ENCODE measurements at regions not wholly inside any gene's neighbourhood (a gene's known extent, or its start where the extent isn't known, plus 50 kb on each side); places are given as distances from the start of the nearest gene placed in this dataset.

GRCh38 chr2:120896901-120897300 lies 161.2 kb downstream of the GLI2 start:
- no peak for ATAC-seq
- no peak overlapping the region for H3K27ac ChIP-seq (ENCODE audit: low read depth, low read length)
- H3K4me3 ChIP-seq (replicated peaks in 1 of 2; ENCODE audit: low read depth in 1 of 2, low read length in 2 of 2) = no peak overlapping the region
- no peaks in the 10 kb centered on the region for H3K36me3 ChIP-seq (ENCODE audit: control insufficient read depth in 1 of 2, insufficient read depth in 2 of 2, low read length in 2 of 2)
- ChIA-PET POLR2A (no interaction called here), CTCF (no interaction called here), RAD21 (ENCODE audit: low non-redundant PET in 1 of 2, low total read pairs in 2 of 2, uncharacterized antibody in 2 of 2, unreplicated experiment in 2 of 2) (no interaction called here)
- H3K9me2 ChIP-seq (ENCODE audit: insufficient read depth) = no peaks in the 10 kb centered on the region
- intact Hi-C loops (cut with micrococcal nuclease) = no loop called here
- no peak overlapping the region for H2AFZ ChIP-seq (ENCODE audit: low read depth, low read length, poor library complexity, severe bottlenecking)
- no peak overlapping the region for H3K4me2 ChIP-seq (ENCODE audit: low read length)
- no peaks in the 10 kb centered on the region for H3K79me2 ChIP-seq (ENCODE audit: insufficient read depth, low read length)
- no peak for DNase-seq (ENCODE audit: low read depth, low spot score)
- no peak overlapping the region for H3K9ac ChIP-seq (ENCODE audit: low read length)
- no TSS peak for BruUV-seq (replicated peaks)
- peaks cover 0 to 3% of the 10 kb centered on the region in 2 experiments; a peak in 1 of 4 replicates for H3K4me1 ChIP-seq (ENCODE audit: control insufficient read depth in 1 of 2, insufficient read depth in 2 of 2, low read length in 2 of 2)
- no peak for TF ChIP-seq POLR2AphosphoS5 (IDR thresholded peaks at IDR 0.05; ENCODE audit: low read depth, low read length)
- no peak for TF ChIP-seq TCF7L2 (IDR thresholded peaks at IDR 0.05; ENCODE audit: borderline replicate concordance, extremely low read depth, insufficient read depth, insufficient read length)
- no peak for TF ChIP-seq EZH2 (IDR thresholded peaks at IDR 0.05)
- TF ChIP-seq POLR2A (IDR thresholded peaks at IDR 0.05; ENCODE audit: borderline replicate concordance, extremely low read depth, insufficient read depth, insufficient read length) = no peak
- TF ChIP-seq CBX3 (IDR thresholded peaks at IDR 0.05; ENCODE audit: low read depth) = no peak
- TF ChIP-seq, protein P1, sequence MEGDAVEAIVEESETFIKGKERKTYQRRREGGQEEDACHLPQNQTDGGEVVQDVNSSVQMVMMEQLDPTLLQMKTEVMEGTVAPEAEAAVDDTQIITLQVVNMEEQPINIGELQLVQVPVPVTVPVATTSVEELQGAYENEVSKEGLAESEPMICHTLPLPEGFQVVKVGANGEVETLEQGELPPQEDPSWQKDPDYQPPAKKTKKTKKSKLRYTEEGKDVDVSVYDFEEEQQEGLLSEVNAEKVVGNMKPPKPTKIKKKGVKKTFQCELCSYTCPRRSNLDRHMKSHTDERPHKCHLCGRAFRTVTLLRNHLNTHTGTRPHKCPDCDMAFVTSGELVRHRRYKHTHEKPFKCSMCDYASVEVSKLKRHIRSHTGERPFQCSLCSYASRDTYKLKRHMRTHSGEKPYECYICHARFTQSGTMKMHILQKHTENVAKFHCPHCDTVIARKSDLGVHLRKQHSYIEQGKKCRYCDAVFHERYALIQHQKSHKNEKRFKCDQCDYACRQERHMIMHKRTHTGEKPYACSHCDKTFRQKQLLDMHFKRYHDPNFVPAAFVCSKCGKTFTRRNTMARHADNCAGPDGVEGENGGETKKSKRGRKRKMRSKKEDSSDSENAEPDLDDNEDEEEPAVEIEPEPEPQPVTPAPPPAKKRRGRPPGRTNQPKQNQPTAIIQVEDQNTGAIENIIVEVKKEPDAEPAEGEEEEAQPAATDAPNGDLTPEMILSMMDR (IDR thresholded peaks at IDR 0.05 in 2 of 3, conservative IDR thresholded peaks at IDR 0.05 in 1 of 3; ENCODE audit: borderline replicate concordance in 1 of 3, insufficient read depth in 1 of 3, low read depth in 2 of 3, low read length in 2 of 3) = no peak
- TF ChIP-seq EZH2phosphoT487 (IDR thresholded peaks at IDR 0.05; ENCODE audit: borderline replicate concordance) = no peak
- TF ChIP-seq JUND (IDR thresholded peaks at IDR 0.05) = no peak
- no peak for TF ChIP-seq CEBPB (IDR thresholded peaks at IDR 0.05; ENCODE audit: low read depth)
- TF ChIP-seq SRF (IDR thresholded peaks at IDR 0.05; ENCODE audit: low read depth) = no peak
- TF ChIP-seq FOSL1 (IDR thresholded peaks at IDR 0.05; ENCODE audit: low read depth) = no peak
- TF ChIP-seq ZNF274 (IDR thresholded peaks at IDR 0.05; ENCODE audit: low read depth, low read length) = no peak
- no peak for TF ChIP-seq YY1 (IDR thresholded peaks at IDR 0.05; ENCODE audit: extremely low read depth, insufficient replicate concordance, low read depth, low read length)
- no peak for TF ChIP-seq ZFX (IDR thresholded peaks at IDR 0.05)
- TF ChIP-seq, protein P2, sequence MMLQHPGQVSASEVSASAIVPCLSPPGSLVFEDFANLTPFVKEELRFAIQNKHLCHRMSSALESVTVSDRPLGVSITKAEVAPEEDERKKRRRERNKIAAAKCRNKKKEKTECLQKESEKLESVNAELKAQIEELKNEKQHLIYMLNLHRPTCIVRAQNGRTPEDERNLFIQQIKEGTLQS (IDR thresholded peaks at IDR 0.05) = no peak
- no peak for TF ChIP-seq MAX (IDR thresholded peaks at IDR 0.05)
- no peak for TF ChIP-seq SP1 (IDR thresholded peaks at IDR 0.05; ENCODE audit: low read depth)
- no peak for TF ChIP-seq ELF1 (IDR thresholded peaks at IDR 0.05; ENCODE audit: borderline replicate concordance, low read depth)
- TF ChIP-seq, protein P3, sequence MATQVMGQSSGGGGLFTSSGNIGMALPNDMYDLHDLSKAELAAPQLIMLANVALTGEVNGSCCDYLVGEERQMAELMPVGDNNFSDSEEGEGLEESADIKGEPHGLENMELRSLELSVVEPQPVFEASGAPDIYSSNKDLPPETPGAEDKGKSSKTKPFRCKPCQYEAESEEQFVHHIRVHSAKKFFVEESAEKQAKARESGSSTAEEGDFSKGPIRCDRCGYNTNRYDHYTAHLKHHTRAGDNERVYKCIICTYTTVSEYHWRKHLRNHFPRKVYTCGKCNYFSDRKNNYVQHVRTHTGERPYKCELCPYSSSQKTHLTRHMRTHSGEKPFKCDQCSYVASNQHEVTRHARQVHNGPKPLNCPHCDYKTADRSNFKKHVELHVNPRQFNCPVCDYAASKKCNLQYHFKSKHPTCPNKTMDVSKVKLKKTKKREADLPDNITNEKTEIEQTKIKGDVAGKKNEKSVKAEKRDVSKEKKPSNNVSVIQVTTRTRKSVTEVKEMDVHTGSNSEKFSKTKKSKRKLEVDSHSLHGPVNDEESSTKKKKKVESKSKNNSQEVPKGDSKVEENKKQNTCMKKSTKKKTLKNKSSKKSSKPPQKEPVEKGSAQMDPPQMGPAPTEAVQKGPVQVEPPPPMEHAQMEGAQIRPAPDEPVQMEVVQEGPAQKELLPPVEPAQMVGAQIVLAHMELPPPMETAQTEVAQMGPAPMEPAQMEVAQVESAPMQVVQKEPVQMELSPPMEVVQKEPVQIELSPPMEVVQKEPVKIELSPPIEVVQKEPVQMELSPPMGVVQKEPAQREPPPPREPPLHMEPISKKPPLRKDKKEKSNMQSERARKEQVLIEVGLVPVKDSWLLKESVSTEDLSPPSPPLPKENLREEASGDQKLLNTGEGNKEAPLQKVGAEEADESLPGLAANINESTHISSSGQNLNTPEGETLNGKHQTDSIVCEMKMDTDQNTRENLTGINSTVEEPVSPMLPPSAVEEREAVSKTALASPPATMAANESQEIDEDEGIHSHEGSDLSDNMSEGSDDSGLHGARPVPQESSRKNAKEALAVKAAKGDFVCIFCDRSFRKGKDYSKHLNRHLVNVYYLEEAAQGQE (IDR thresholded peaks at IDR 0.05; ENCODE audit: low read depth) = no peak
- H4K20me1 ChIP-seq (ENCODE audit: insufficient read depth) = no peaks in the 10 kb centered on the region
- no peaks in the 10 kb centered on the region for H3K27me3 ChIP-seq (ENCODE audit: insufficient read depth, low read length)
- no peaks in the 10 kb centered on the region for H3K9me3 ChIP-seq (ENCODE audit: control insufficient read depth in 1 of 2, insufficient read depth in 1 of 2, low read depth in 1 of 2, low read length in 2 of 2)
